GM18520 (cell line): ENCODE measurements at regions not wholly inside any gene's neighbourhood (a gene's known extent, or its start where the extent isn't known, plus 50 kb on each side); places are given as distances from the start of the nearest gene placed in this dataset.
"Not testable (repeated sequence)": the region's sequence is repeated elsewhere in the genome, so short reads cannot be mapped to it uniquely, and the experiment has no call there.

Experiments
- ATAC-seq: cut with Tn5 transposase; IDR thresholded peaks from one replicate; pipeline ENCODE4 v1.9.1; 2021; ENCODE audit not compliant: unreplicated experiment

GRCh38 chr14:87449016-87449415, 544.0 kb downstream of the GALC start:
- no peak for ATAC-seq

- no peak for ATAC-seq
Observed at GRCh38 chr14:87443787-87444186, 549.2 kb downstream of the GALC start.

GRCh38 chr14:87443039-87443438, 549.9 kb downstream of the GALC start:
- no peak for ATAC-seq

GRCh38 chr14:87437158-87437557, 555.8 kb downstream of the GALC start:
- ATAC-seq, result no peak

- ATAC-seq, result no peak
Observed at GRCh38 chr14:87434680-87435079, 558.3 kb downstream of the GALC start.

GRCh38 chr14:87434011-87434410, 559.0 kb downstream of the GALC start:
- no peak for ATAC-seq

GRCh38 chr14:87432698-87433097, 560.3 kb downstream of the GALC start:
- ATAC-seq, result no peak

- ATAC-seq, result no peak
Observed at GRCh38 chr14:87430810-87431209, 562.2 kb downstream of the GALC start.

GRCh38 chr14:87430214-87430613, 562.8 kb downstream of the GALC start:
- ATAC-seq, result no peak

- no peak for ATAC-seq
Observed at GRCh38 chr14:87419925-87420324, 573.1 kb downstream of the GALC start.

- no peak for ATAC-seq
Observed at GRCh38 chr14:87411370-87411769, 581.6 kb downstream of the GALC start.

- ATAC-seq, result no peak
Observed at GRCh38 chr14:87409393-87409792, 583.6 kb downstream of the GALC start.

GRCh38 chr14:87407344-87407743, 585.6 kb downstream of the GALC start:
- no peak for ATAC-seq

GRCh38 chr14:87405563-87405962, 587.4 kb downstream of the GALC start:
- ATAC-seq, result no peak

GRCh38 chr14:87397499-87397898, 595.5 kb downstream of the GALC start:
- ATAC-seq, result peak; percentile 85

- ATAC-seq, result no peak
Observed at GRCh38 chr14:87391066-87391465, 601.9 kb downstream of the GALC start.

GRCh38 chr14:87388946-87389345, 604.0 kb downstream of the GALC start:
- ATAC-seq, result no peak

- no peak for ATAC-seq
Observed at GRCh38 chr14:87387806-87388205, 605.2 kb downstream of the GALC start.

- no peak for ATAC-seq
Observed at GRCh38 chr14:87386524-87386923, 606.5 kb downstream of the GALC start.

- no peak for ATAC-seq
Observed at GRCh38 chr14:87380054-87380453, 612.9 kb downstream of the GALC start.

- no peak for ATAC-seq
Observed at GRCh38 chr14:87368751-87369150, 624.2 kb downstream of the GALC start.

GRCh38 chr14:87360246-87360645, 632.7 kb downstream of the GALC start:
- not testable (repeated sequence) for ATAC-seq

- no peak for ATAC-seq
Observed at GRCh38 chr14:87351007-87351406, 642.0 kb downstream of the GALC start.

- no peak for ATAC-seq
Observed at GRCh38 chr14:87349921-87350320, 643.1 kb downstream of the GALC start.
